GM20431 (cell line): ENCODE measurements at regions not wholly inside any gene's neighbourhood (a gene's known extent, or its start where the extent isn't known, plus 50 kb on each side); places are given as distances from the start of the nearest gene placed in this dataset.
"Not testable (repeated sequence)": the region's sequence is repeated elsewhere in the genome, so short reads cannot be mapped to it uniquely, and the experiment has no call there.

ENCODE experiments used
- in situ Hi-C: fragments of 300-500 bp; cut with MseI, MboI; formaldehyde crosslinking; loops from one replicate; pipeline ENCODE4 v1.15.0; 2020; ENCODE audit warnings: low sequenced_read_pairs; ENCODE audit not compliant: unreplicated experiment

DNA sequence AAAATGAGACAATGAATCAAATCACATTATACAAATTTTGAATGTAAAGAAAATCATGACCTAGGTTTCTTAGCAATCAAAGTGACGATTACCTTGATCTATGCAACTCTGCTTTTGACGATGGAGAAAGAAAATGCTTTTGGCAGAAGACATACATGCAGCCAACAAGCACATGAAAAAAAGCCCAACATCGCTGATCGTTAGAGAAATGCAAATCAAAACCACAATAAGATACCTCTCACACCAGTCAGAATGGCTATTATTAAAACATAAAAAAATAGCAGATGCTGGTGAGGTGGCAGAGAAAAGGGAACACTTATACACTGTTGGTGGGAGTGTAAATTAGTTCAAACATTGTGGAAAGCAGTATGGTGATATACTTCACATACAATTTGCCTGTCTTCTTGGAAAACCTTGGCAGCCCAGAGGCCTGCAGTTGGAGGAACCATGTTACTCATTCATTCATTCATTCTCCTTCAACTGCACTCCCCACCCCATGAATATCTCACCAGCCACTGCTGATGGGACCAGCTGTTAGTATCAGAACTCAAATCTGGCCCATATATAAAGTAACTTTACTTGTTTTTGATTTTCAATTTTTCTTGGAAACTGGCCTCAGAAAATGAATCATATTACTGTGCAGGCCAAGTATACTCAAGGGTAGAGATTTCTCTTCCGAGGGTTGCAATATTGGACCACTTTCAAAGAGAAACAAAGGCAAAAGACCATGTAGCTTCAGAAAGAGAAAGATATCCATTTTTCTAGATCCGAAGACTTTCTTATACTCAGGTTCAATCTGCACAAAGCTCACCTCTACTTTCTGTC is 358.6 kb upstream of the ARHGEF26 start:
- in situ Hi-C loops = loop anchor here (25.0 kb wide), 1 partner anchor 725 kb away; no protein-coding TSS in a partner anchor

GRCh38 chr3:153767601-153768560 is 353.3 kb upstream of the ARHGEF26 start:
- in situ Hi-C loops = loop anchor here (25.0 kb wide), 1 partner anchor 731 kb away; no protein-coding TSS in a partner anchor

- in situ Hi-C loops = loop anchor here (25.0 kb wide), 1 partner anchor 732 kb away; no protein-coding TSS in a partner anchor
Measured at GRCh38 chr3:153768561-153769469, 352.4 kb upstream of the ARHGEF26 start.

GRCh38 chr3:153783106-153783505 is 338.1 kb upstream of the ARHGEF26 start:
- in situ Hi-C loops = no loop called here

GRCh38 chr3:153783741-153784480 is 337.3 kb upstream of the ARHGEF26 start:
- in situ Hi-C loops = no loop called here

- in situ Hi-C loops = no loop called here
Measured at GRCh38 chr3:153785901-153786300, 335.3 kb upstream of the ARHGEF26 start.

DNA sequence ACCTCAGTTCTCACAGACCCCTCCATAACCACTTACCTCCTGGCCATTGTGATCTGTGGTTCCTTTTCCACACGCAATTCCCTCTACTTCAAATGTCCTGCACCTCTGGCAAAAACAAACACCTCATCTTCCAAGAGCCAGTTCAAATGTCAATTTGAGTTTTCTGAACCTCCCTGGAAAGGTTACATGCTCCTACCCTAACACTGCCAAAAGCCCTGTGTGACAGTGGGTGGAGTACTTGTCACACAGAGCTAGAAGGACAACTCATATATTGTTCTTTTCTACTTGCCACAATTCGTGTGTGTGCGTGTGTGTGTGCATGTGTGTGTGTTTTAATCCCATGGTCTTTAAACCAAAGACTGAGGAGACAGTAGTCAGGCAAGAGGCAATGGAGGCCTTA is 331.8 kb upstream of the ARHGEF26 start:
- in situ Hi-C loops = no loop called here

GRCh38 chr3:153797056-153797455 is 324.1 kb upstream of the ARHGEF26 start:
- in situ Hi-C loops = not testable (repeated sequence)

- in situ Hi-C loops = no loop called here
Measured at GRCh38 chr3:153809097-153809496, 312.1 kb upstream of the ARHGEF26 start.

DNA sequence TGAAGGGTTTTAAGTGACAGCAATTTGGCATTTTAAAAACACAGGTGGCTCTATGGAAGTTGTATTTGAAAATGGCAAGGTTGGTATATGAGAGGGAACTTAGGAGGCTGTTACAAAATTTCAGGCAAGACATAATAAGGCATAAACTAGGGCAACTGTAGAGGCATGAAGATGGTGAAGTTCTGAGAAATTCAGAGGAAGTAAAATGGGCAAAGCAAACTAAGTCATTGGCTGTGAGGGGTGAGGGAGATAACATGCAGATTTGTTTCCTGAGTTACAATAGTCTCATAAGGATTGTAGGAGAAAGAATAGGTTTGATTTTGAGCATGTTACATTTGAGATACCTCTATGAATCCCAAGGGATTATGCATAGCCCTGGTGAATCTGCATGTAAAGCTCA is 302.9 kb upstream of the ARHGEF26 start:
- in situ Hi-C loops = no loop called here

DNA sequence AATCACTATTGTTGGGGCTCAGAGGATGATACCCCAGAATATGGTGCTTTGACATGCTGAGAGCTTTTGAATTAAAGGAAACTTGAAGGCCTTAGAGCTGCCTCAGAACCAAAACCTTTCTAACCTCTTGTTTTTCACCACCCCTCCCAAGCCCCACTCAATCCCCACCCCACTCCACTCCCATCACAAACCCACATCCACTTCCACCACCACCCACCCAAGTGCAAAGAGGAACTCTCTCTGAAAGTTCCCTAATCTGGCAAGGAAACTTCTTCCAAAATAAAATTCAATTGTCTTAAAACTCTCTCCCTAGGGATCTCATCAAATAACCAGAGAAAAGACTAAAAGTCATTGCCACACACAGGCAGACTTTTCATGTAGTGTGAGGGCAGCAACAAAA is 301.2 kb upstream of the ARHGEF26 start:
- in situ Hi-C loops = no loop called here

DNA sequence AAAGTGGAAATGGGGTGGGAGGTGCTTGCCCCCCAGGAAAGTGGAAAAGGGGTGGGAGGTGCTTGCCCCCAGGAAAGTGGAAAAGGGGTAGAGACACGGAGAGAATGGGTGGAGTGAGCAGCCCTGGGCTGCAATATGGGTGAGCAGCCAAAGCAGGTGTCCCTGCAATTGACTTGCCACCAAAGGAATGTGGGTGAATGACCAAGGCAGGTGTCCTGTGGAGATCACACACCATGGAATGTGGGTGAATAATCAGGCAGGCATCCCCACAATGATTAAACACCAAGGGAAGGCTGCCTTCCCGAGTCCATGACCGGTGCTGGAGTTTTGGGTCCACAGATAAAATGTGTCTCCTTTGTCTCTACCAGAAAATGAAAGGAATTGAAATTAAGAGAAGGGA is 292.8 kb upstream of the ARHGEF26 start:
- in situ Hi-C loops = not testable (repeated sequence)

DNA sequence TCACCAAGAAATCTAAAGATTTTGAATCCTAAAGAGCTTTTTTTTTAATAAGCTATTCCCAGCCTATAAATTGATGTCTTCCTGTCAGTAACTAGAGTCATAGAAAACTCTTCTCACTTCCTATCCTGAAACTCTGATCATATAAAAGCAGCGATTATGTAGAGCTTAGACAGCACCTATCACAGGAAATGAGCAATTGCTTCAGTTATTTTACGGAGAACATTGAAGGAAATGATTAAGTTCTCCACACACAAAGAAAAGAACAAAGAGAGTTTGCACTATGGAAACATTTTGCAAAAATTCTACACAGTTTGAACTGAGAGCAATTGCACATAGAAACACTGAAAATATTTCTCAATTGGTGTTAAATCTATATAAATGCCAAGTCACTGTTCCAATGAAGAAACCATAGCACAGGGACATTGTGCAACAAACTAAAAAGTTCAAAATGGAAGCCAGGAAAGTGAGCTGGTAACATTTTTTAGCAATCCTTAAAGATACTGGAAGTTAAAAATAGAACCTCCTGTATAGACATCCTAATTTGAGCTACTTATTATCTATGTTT is 291.5 kb upstream of the ARHGEF26 start:
- in situ Hi-C loops = no loop called here

GRCh38 chr3:153830552-153830951 is 290.6 kb upstream of the ARHGEF26 start:
- in situ Hi-C loops = no loop called here

DNA sequence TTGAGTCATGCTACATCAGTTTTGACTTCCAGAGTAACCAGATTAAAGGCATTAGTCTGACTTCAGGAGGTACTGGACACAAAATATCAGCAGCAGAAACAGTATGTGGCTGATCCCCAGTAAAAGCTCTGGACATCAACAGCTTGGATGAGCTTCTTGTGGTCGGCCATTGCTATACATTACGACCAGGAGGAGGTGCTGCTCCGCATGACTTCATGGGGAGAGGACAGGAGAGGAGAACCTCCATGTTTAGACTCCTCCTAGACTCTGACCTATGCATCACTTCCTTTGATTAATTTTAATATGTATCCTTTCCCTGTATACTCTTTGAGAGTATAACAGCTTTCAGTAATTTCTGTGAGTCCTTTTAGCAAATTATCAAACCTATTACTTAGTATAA is 285.6 kb upstream of the ARHGEF26 start:
- in situ Hi-C loops = no loop called here

- in situ Hi-C loops = no loop called here
Measured at GRCh38 chr3:153840487-153840886, 280.7 kb upstream of the ARHGEF26 start.

- in situ Hi-C loops = no loop called here
Measured at GRCh38 chr3:153843994-153844393, 277.2 kb upstream of the ARHGEF26 start.

- in situ Hi-C loops = no loop called here
Measured at GRCh38 chr3:153845311-153845710, 275.9 kb upstream of the ARHGEF26 start.

GRCh38 chr3:153848702-153849101 is 272.5 kb upstream of the ARHGEF26 start:
- in situ Hi-C loops = no loop called here
